GM19239 (cell line): ENCODE measurements at regions not wholly inside any gene's neighbourhood (a gene's known extent, or its start where the extent isn't known, plus 50 kb on each side); places are given as distances from the start of the nearest gene placed in this dataset.
"Not testable (repeated sequence)": the region's sequence is repeated elsewhere in the genome, so short reads cannot be mapped to it uniquely, and the experiment has no call there.

ENCODE experiments used
- DNase-seq: peaks from one replicate; pipeline ENCODE4 v3.0.0; 2011; ENCODE audit warnings: low spot score; ENCODE audit not compliant: insufficient read length
- FAIRE-seq: peaks from 2 replicates; lab custom pipeline; 2011; peaks lifted over from hg19 to GRCh38; lab: Jason Lieb, UNC

GRCh38 chr14:97065305-97066067, 268.3 kb downstream of the VRK1 start:
- DNase-seq: no peak
- FAIRE-seq: no peak

- FAIRE-seq (no peak), DNase-seq (no peak)
These were observed 269.1 kb downstream of the VRK1 start for GRCh38 chr14:97066068-97066899.

DNA sequence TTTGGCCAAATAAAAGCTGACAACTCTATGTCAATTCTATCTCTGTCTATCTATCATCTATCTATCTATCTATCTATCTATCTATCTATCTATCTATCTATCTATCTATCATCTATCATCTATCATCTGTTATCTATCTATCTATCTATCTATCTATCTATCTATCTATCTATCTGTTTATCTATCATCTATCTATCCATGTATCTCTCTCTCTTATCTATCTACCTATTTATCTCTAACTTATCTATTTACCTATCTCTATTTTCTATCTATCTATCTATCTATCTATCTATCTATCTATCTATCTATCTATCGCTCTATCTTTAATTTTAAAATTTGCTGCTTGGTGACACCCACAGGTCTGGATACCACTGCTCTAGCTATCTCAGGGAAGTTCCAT, 271.1 kb downstream of the VRK1 start:
- not testable (repeated sequence) for DNase-seq, FAIRE-seq

DNA sequence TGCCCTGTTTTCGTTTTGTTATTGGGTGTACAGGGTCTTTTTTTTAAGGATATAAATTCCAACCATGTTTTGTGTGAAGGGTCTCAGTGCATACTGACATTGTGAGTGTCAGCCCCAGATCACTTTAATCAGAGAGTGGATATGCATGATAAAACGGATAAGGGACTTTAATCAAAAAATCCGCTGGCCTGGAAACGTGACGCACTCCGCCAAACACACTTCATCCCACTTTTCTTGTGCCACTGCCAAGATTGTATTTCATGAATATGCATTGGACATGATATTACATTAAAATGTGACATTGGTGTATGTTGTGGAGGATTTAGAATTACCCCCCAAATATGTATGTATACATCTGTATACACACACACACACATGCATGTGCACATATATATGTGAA, 273.1 kb downstream of the VRK1 start:
- DNase-seq (no peak), FAIRE-seq (no peak)

- DNase-seq (no peak), FAIRE-seq (no peak)
These were observed 274.0 kb downstream of the VRK1 start for GRCh38 chr14:97071177-97071576.

GRCh38 chr14:97073622-97074021, 276.4 kb downstream of the VRK1 start:
- no peak for DNase-seq
- FAIRE-seq: no peak

DNA sequence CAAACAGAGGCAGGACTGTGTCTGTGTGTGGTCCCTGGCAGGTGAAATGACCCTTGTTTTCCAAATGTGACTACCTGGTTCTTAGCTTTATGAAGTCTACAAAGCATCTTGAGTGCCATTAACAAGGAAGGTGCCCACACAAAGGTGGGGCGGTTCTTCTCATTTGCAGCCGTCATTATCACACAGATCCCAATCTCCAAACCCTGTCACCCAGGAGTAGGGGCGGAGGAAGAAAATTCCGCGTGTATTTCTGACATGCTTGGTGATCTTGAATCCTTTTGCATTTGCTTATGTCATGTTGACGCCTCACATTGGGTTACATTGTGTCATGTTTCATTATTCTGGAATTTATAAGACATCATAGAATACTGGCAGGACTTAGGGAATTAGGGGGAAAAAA, 277.3 kb downstream of the VRK1 start:
- FAIRE-seq: no peak
- no peak for DNase-seq

DNA sequence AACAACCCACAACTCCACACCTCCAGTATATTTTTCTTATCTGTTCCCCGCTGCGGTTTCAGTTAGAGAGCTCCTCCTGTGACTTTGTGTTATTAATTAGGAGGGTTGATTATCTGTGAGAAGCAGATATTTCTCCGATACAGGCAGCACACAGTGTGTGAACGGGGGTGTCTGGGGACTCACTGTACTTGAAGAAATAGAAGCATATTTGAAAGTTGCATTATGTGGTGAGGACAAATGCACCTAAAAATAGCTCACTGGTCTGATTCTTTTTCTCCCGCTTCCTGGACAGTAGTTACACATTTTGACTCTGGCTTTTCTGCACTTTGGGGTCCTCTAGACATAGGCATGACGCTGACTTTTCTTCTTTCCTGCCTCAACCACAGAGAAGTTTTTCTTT, 277.7 kb downstream of the VRK1 start:
- FAIRE-seq (peak; percentile 14), DNase-seq (peak; percentile 26)

- FAIRE-seq (peak; percentile 44), DNase-seq (no peak)
These were observed 280.1 kb downstream of the VRK1 start for GRCh38 chr14:97077253-97077653.

GRCh38 chr14:97077687-97078086, 280.5 kb downstream of the VRK1 start:
- no peak for DNase-seq
- FAIRE-seq: no peak

- no peak for FAIRE-seq
- DNase-seq: no peak
These were observed 283.8 kb downstream of the VRK1 start for GRCh38 chr14:97080991-97081390.

GRCh38 chr14:97095269-97095668, 298.1 kb downstream of the VRK1 start:
- FAIRE-seq (no peak), DNase-seq (no peak)

DNA sequence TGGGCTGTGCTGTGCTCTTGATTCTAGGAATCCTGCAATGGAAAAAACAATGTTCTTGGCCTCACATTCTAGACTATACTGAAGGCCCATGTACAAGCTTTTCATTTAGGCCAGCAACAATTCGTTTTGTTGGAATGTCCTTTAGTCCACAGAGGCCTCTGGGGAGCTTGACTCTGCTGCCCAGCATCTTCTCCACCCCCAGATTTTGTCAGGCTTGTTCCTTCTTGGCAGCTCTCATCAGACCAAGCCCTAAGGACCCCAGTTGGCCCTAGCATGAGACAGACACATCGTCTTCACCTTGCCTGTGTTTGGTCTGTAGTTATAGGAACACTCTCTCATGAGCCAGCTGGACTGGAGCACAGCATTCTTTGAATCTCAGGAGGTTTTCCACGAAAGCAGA, 300.1 kb downstream of the VRK1 start:
- FAIRE-seq (no peak), DNase-seq (no peak)

- no peak for FAIRE-seq
- no peak for DNase-seq
These were observed 303.1 kb downstream of the VRK1 start for GRCh38 chr14:97100306-97100705.

- no peak for DNase-seq
These were observed 304.4 kb downstream of the VRK1 start for GRCh38 chr14:97101561-97101960.

GRCh38 chr14:97104029-97104428, 306.8 kb downstream of the VRK1 start:
- DNase-seq (no peak), FAIRE-seq (no peak)

More at GRCh38 chr14:97101561-97101960, 304.4 kb downstream of the VRK1 start:
- no peak for FAIRE-seq

- FAIRE-seq (no peak), DNase-seq (no peak)
These were observed 309.0 kb downstream of the VRK1 start for GRCh38 chr14:97106166-97106565.

DNA sequence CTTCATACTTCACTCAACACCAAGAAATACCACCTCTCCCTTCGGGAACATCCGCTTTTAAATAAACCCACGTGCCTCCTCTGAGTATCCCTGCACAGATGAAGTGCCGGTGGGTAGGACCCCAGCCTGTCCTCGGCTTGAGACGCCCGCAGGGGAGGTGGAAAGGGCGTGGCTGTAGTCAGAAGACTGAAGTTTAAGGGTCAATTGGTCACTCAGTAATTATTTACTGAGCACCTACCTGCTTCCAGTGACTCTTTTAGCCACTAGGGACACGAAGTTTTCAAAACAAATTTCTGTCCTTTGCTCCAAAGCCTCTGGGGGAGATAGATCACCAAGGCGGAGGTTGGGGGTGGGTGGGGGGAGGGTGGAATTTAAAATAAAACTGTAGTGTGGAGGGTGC, 309.4 kb downstream of the VRK1 start:
- FAIRE-seq: no peak
- DNase-seq: no peak

DNA sequence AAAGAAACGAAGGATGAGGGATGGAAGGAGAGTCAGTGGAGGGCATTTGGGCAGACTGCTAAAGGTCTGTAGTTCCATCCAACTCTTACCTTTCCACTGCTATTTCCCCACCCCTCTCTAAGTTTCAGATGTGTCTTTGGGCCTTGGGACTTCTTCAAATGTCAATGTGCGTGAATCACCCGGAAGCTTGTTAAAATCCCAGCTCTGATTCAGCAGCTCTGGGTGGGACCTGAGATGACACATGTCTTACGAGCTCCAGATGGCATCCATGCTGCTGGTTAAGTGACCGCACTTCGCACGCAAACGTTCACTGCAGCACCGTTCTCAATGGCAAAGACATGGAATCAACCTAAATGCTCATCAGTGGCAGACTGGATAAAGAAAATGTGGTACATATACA, 309.9 kb downstream of the VRK1 start:
- FAIRE-seq (no peak), DNase-seq (no peak)

DNA sequence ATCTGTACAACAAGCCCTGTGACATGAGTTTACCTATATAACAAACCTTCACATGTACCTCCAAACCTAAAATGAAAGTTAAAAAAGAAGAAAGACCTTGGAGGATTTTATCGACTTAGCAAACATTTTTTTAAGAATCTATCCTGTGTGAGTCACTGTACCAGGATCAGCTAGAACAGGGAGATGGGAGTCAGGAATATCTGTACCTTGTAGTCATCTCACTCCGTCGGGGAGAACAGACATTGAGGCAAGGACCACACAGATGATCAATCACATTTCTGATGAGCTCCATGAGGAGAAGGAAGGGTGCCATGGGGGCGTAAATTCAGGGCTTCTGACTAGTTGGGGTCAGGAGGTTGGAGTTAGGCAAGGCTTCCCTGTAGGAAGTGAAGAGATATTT, 310.6 kb downstream of the VRK1 start:
- no peak for FAIRE-seq
- no peak for DNase-seq

DNA sequence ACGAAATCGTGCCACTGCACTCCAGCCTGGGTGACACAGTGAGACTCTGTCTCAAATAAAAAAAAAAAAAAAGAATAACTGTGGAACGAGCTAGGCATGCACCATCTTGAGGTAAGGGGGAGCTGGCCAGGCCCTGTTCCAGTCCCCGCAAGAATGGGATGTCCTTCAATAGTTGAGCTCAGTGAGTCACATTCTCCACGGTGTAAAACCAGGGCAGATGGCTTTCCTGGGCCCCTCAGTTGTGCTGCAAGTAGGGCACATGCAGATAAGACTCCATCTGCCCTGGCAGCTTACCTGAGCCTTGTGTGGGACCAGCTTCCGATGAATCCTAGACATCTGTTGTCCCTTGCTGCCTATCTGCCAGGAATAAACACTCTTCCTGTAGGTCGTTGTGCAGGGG, 312.1 kb downstream of the VRK1 start:
- FAIRE-seq (no peak), DNase-seq (no peak)

GRCh38 chr14:97113339-97113738, 316.2 kb downstream of the VRK1 start:
- FAIRE-seq (no peak), DNase-seq (no peak)
